ENCODE measurements at regions not wholly inside any gene's neighbourhood (a gene's known extent, or its start where the extent isn't known, plus 50 kb on each side); places are given as distances from the start of the nearest gene placed in this dataset.

DNA sequence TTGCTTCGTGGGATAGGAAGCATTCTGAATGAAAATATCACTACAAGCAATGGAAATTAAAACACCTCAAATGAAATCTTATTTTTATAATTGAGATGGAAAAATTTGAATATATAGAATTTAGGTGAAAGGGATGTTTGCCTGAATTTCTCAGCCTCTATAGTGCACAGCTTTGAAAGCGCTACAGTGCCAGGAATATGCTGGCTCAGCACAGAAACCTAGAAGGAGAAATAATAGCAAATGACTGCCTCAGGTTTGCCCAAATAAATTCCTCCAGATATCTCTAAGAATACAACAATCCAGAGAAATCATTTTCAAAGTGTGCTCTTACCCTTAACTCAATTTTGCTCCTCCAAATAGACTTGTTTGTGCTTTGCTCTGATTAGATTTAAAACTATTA lies 141.1 kb upstream of the ZNF385D start:
- Mint-ChIP-seq H3K27me3 (ENCODE audit: unreplicated experiment) (peaks cover 17% of the 10 kb centered on the region), H3K4me1 (ENCODE audit: unreplicated experiment) (no peaks in the 10 kb centered on the region), H3K36me3 (ENCODE audit: unreplicated experiment) (no peaks in the 10 kb centered on the region), H3K9me3 (ENCODE audit: unreplicated experiment) (no peaks in the 10 kb centered on the region), H3K4me3 (ENCODE audit: unreplicated experiment) (no peak overlapping the region), H3K27ac (ENCODE audit: unreplicated experiment) (no peak overlapping the region)
- TF ChIP-seq, protein P1, sequence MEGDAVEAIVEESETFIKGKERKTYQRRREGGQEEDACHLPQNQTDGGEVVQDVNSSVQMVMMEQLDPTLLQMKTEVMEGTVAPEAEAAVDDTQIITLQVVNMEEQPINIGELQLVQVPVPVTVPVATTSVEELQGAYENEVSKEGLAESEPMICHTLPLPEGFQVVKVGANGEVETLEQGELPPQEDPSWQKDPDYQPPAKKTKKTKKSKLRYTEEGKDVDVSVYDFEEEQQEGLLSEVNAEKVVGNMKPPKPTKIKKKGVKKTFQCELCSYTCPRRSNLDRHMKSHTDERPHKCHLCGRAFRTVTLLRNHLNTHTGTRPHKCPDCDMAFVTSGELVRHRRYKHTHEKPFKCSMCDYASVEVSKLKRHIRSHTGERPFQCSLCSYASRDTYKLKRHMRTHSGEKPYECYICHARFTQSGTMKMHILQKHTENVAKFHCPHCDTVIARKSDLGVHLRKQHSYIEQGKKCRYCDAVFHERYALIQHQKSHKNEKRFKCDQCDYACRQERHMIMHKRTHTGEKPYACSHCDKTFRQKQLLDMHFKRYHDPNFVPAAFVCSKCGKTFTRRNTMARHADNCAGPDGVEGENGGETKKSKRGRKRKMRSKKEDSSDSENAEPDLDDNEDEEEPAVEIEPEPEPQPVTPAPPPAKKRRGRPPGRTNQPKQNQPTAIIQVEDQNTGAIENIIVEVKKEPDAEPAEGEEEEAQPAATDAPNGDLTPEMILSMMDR (IDR thresholded peaks at IDR 0.05): no peak
- DNase-seq (ENCODE audit: extremely low spot score, unreplicated experiment): no peak

DNA sequence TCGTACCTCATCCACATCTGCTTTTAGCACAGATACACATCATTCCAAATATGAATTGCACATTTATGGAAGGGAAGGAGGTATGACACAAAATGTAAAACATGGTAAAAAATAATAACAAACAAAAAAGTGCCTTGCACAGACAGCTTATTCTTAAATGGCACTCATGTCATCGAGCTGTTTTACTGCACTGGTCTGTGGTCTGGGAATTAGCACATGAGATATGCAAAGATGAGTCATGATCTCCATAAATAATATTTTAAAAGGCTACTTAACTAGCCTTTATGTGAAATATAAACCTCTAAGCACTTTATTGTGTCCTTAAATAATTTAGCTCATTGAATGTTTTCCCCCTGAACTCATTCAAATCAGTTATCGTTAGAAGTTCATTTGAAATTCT lies 142.2 kb upstream of the ZNF385D start:
- peaks cover 16% of the 10 kb centered on the region for H3K27me3 Mint-ChIP-seq (ENCODE audit: unreplicated experiment)

DNA sequence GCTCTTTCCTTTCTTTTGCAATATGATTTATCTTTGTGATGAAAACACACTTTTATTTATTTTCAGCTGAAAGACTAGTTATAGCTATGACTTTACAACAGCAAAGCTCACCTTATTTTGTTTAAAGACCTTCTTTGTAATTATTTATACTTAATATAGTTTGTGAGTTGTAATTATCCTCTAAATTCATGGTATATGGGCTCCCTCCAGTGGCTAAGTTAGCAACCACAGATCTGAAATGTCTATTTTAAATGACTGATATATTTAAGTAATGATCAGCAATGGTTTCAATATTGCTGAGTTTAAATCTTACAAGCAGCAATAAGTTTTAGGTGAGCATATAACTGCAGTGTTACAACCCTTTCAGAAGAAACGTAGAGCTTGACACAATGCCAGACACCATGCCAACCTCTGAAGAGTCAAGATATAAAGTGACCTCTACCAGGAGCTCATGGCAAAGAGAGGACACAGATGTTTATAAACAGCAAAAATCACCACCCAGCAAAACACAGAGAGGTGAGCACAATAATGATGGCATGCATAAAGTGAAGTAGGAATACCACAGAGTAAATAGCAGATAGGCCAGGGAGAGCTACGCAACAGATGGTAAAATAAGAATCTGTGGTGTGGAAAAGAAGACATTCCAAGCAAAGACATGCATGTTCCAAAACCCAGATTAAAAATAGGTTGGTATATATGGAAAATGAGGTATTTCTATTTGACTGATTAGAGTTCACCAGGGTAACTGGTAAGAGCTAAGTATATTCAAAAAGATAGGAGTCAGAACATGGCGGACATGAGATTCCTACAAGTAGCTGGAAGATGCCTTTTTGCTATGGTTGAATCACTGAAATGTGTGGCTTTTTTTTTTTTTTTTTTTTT lies 143.7 kb upstream of the ZNF385D start:
- DNase-seq (ENCODE audit: extremely low spot score, unreplicated experiment): no peak
- Mint-ChIP-seq H3K36me3 (ENCODE audit: unreplicated experiment) (no peaks in the 10 kb centered on the region), H3K4me1 (ENCODE audit: unreplicated experiment) (no peaks in the 10 kb centered on the region), H3K4me3 (ENCODE audit: unreplicated experiment) (no peak overlapping the region), H3K9me3 (ENCODE audit: unreplicated experiment) (no peaks in the 10 kb centered on the region), H3K27ac (ENCODE audit: unreplicated experiment) (no peak overlapping the region), H3K27me3 (ENCODE audit: unreplicated experiment) (peaks cover 14% of the 10 kb centered on the region)
- TF ChIP-seq, protein P1 (IDR thresholded peaks at IDR 0.05): peak; percentile 78

More for the DNA sequence above, 142.2 kb upstream of the ZNF385D start:
- DNase-seq (ENCODE audit: extremely low spot score, unreplicated experiment): no peak
- Mint-ChIP-seq H3K36me3 (ENCODE audit: unreplicated experiment) (no peaks in the 10 kb centered on the region), H3K4me1 (ENCODE audit: unreplicated experiment) (no peaks in the 10 kb centered on the region), H3K4me3 (ENCODE audit: unreplicated experiment) (no peak overlapping the region), H3K27ac (ENCODE audit: unreplicated experiment) (no peak overlapping the region), H3K9me3 (ENCODE audit: unreplicated experiment) (no peaks in the 10 kb centered on the region)
- TF ChIP-seq, protein P1 (IDR thresholded peaks at IDR 0.05): no peak

DNA sequence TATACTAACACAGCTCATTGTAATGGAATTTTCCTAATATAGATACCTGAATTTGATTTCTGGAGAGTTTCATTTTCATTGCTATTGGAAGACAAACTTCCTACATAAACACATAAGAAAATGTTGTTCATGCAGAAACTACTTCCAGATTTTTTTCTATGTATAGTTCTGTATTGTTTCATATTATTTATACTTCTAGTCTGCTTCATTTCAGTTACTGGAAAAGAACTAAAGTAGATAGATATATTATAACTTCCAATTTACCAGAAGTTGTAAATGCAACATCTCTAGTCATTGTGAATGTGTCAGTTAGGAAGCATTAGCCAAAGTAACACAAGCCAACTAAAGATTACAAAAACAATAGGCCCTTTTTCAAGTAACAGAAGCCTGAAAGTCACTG lies 147.3 kb upstream of the ZNF385D start:
- TF ChIP-seq, protein P1 (IDR thresholded peaks at IDR 0.05): no peak

DNA sequence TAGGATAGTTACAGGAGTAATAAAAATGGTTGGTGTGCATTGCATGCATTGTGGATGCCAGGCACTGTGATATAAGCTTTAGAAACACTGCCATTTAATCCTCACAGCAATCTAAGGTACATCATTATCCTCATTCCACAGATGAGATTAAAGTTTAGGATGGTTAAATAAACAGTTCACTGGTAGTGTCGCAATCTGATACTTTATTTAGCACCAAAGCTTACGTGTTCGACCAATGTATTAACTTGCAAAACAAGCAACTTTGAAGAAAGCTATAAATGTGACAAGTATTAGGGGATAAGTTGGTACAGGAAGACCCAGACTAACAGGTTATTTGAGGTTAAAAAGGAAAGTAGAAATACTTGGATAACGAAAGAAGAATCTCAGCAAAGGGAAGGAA lies 150.5 kb upstream of the ZNF385D start:
- H3K27me3 Mint-ChIP-seq (ENCODE audit: unreplicated experiment): peaks cover 5% of the 10 kb centered on the region
- H3K4me3 Mint-ChIP-seq (ENCODE audit: unreplicated experiment): no peak overlapping the region
- no peak for DNase-seq (ENCODE audit: extremely low spot score, unreplicated experiment)
- TF ChIP-seq, protein P1 (IDR thresholded peaks at IDR 0.05): no peak
- H3K27ac Mint-ChIP-seq (ENCODE audit: unreplicated experiment): no peak overlapping the region
- H3K36me3 Mint-ChIP-seq (ENCODE audit: unreplicated experiment): no peaks in the 10 kb centered on the region
- no peaks in the 10 kb centered on the region for H3K9me3 Mint-ChIP-seq (ENCODE audit: unreplicated experiment)
- H3K4me1 Mint-ChIP-seq (ENCODE audit: unreplicated experiment): peaks cover 3% of the 10 kb centered on the region

More for the DNA sequence above, 147.3 kb upstream of the ZNF385D start:
- Mint-ChIP-seq H3K9me3 (ENCODE audit: unreplicated experiment) (no peaks in the 10 kb centered on the region), H3K27ac (ENCODE audit: unreplicated experiment) (no peak overlapping the region), H3K4me1 (ENCODE audit: unreplicated experiment) (peaks cover 3% of the 10 kb centered on the region), H3K36me3 (ENCODE audit: unreplicated experiment) (no peaks in the 10 kb centered on the region), H3K4me3 (ENCODE audit: unreplicated experiment) (no peak overlapping the region), H3K27me3 (ENCODE audit: unreplicated experiment) (peaks cover 6% of the 10 kb centered on the region)
- DNase-seq (ENCODE audit: extremely low spot score, unreplicated experiment): no peak
